ENCODE measurements at regions not wholly inside any gene's neighbourhood (a gene's known extent, or its start where the extent isn't known, plus 50 kb on each side); places are given as distances from the start of the nearest gene placed in this dataset.

DNA sequence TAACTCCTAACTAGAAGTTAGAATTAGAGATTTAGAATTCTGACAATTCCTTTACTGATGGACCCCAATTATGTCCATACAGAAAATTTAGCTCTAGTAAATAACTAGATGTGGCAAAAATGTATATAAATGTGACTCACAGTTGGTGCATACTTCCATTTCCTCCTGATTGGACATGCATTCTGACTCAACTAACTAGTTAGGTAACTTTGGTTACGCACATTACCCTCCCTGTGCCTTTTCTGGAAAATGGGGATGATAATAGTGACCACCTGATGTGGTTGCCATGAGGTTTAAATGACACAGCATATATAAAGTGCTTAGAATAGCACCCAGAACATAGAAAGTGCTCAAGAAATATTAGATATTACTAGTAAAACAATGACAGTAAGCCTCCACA, 550.0 kb upstream of the SALL1 start:
- DNase-seq: no peak

DNA sequence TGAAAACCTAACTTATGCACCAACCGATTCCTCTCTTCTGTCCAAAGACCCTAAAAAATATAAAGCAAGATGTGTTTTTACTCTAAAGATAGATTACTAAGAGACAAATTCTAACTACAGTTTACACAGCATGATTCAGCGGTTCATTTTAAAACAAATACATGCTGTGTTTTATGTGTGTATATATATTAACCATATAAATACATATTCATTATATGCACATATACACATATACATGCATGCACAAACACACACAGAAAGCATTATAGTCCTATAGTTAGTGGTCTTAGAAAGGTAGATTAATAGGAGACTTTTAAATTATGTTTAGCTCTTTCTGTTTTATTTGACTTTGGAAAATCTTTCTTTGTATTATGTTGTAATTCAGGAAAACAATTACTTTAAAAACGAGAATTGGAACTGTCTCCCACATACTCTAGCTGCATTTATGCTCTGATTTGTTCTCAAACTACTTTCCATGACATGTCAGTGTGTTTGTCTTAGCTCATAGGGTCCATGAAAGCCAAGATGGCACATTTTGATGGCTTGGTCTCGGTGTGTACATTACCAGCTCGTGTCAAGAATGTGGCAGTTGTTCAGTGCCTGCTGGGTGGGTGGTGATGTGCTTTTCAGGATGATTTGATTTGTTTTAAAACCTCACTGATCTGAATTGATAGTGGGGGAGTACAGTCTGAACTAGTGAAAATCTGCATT, 548.8 kb upstream of the SALL1 start:
- DNase-seq: no peak

DNA sequence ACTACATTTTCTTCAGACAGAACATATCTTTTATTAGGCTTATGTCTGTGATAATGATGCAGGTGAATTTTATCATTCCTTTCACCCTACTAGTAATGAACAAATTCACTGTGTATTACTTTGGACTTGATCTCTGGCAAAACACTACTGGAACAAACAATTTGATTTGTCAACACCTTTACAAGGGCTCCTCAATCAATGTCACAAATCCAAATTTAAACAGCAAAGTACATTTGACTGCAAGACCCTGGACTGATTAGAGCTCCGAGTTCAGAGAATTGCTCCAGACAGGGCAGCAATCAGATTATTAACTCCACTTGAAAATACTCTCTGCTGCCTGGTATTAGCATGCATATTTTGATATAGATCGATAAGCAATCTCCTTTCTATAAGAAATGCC, 547.6 kb upstream of the SALL1 start:
- DNase-seq: no peak

- no peak for DNase-seq
Measured at GRCh38 chr16:51697454-51697853, 546.4 kb upstream of the SALL1 start.

GRCh38 chr16:51696376-51696775, 545.3 kb upstream of the SALL1 start:
- no peak for DNase-seq

DNA sequence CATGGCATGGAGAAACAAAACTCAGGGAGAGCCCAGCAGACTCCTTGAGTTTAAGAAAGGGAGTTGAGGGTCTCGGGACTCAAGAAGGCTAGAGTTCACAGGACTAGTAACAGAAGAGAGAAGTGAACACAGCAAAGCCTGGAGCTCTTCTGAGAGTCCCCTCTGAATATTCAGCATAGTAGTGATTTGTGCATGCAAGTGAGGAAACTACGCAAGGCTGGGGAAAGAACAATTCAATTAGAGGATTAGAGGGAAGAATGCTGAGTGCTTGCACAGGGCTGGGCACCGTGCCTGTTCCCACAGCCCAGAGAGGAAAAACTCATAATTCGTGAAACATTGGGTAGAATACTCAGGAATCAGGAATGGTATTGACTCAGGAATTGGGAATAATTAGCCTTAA, 540.0 kb upstream of the SALL1 start:
- DNase-seq: no peak

- no peak for DNase-seq
Measured at GRCh38 chr16:51685498-51685897, 534.4 kb upstream of the SALL1 start.

GRCh38 chr16:51683882-51684281, 532.8 kb upstream of the SALL1 start:
- DNase-seq: no peak

DNA sequence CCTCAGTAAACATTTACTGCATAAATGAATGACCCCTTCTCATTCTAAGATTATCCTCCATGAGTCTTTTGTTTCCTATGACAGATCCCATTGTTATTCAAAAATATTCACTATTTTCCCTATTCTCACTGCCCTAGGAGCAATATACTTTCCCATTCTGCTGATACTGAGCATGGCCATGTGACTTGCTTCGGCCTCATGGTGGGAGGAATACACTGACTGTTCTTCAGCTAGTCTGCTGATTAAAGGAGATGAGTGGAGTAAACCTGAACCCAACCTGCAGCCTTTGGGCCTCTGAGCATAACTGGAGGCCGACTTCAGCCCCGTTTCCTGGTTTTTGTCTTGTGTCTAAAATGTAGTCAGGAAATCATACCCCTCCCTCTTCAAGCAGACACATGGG, 531.8 kb upstream of the SALL1 start:
- no peak for DNase-seq

DNA sequence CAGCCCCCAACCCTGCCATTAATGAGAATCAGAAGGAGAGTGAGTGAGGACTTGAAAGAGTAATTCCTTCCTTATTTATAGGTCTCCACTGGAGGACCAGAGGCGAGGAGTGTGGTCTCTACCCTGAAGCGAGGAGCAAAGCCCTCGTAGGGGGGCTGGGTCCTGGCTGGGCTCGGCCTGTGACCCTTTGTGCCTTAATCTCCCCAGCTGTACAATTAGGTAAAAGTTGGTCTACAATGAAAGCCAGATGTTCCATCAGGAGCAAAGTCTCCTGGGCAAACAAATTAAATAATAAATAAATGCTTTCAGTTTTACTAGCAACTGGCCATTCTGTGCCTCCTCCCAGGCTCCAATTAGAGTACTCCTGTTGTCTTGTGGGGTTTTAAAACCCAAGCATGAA, 523.5 kb upstream of the SALL1 start:
- DNase-seq: no peak

DNA sequence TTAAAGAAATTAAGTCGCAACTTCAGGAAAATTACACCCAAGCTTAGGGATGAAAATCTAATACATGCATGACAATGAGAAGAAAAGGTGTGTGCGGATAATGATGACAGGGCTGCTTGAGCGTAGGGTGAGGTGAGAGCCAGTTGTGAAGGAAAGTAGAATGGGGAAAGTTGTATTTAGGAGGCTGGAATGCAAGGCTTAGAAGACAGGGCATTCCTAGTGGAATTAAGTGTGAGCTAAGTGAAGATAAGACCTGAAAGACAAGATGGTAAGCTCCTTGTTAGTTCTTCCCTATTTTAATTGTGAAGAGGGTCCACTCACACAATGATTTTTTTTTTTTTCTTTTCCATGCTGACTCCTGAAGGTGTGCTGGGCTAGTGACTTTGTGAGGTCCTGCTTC, 519.5 kb upstream of the SALL1 start:
- no peak for DNase-seq

GRCh38 chr16:51666821-51667220, 515.8 kb upstream of the SALL1 start:
- no peak for DNase-seq

DNA sequence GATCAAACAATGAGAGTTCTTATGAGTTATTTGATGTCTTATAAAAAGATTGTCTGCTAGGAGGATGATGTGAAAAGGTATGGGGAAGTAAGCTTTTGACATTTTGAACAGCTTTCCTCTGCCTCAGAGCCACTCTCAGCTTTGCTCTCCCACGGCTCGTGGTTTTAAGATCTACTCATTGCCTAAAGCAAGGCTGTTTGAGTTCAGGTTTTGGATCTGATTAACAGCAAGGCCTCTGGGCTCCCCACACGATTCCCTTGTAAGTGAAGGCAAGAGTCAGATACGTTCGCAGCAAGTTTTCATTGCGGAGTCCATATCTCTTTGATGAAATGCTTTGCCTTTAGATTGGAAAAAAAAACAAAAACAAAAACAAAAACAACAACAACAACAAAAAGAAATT, 515.0 kb upstream of the SALL1 start:
- DNase-seq: no peak

GRCh38 chr16:51665436-51665998, 514.4 kb upstream of the SALL1 start:
- DNase-seq: no peak

- DNase-seq: no peak
Measured at GRCh38 chr16:51658531-51658930, 507.5 kb upstream of the SALL1 start.

- DNase-seq: no peak
Measured at GRCh38 chr16:51657848-51658247, 506.8 kb upstream of the SALL1 start.

DNA sequence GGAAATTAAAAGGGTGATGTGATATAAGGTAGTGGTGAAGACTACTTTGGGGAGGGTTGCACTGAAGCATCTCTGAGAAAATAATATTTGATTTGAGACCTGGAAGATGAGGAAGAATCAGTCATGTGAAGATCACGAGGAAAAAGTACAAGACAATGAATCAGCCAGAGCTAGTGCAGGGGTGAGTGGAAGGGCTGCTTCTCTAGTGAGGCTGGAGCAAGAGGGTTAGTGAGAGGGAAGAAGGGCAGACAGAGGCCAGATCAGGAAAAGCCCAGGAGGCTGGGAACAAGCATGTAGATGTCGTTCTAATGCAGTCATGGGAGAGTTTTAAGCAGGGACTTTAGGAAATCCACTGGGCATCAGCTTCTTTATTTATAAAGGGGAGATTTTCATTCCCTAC, 504.2 kb upstream of the SALL1 start:
- DNase-seq: no peak

DNA sequence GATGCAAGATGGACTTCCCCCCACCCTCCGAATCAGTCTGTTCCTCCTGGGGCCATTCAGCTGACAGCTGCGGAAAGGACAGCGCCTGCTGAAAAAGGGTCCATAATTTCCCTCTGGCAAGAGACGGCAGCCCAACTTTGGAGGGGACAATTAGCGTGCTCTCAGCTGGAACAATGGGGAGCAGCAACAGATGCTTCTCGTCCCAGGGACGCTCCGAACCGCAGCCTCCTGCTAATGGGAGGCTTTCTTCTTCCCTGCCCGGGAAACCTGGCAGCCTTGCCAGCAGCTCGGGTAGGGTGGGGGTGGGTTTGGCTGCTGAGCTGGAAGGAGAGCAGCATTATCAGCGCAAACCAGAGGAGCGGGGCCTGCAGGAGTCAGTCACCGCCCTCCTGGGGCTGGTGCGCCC, 500.0 kb upstream of the SALL1 start:
- DNase-seq: no peak

GRCh38 chr16:51649631-51650030, 498.6 kb upstream of the SALL1 start:
- no peak for DNase-seq

DNA sequence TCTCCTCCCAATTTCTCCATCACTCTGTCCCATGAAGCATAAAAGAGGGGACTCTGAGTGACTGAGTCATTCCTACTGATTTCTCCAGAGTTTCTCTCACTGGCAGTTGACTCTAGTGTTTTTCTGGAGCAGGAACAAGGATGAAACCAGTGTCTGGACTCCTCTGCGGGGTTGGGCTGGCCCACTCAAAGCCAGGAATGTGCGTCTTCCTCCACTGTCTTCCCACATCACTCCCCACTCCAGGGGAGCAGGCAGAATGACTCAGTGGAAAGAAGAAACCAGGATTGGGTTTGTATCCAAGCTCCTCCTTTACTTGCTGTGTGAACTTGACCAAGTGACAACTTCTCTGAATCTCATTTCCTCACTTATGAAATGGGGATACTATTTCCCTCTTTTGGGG, 497.5 kb upstream of the SALL1 start:
- no peak for DNase-seq

- DNase-seq: no peak
Measured at GRCh38 chr16:51641191-51641765, 490.2 kb upstream of the SALL1 start.

GRCh38 chr16:51640196-51640595, 489.1 kb upstream of the SALL1 start:
- DNase-seq: no peak

DNA sequence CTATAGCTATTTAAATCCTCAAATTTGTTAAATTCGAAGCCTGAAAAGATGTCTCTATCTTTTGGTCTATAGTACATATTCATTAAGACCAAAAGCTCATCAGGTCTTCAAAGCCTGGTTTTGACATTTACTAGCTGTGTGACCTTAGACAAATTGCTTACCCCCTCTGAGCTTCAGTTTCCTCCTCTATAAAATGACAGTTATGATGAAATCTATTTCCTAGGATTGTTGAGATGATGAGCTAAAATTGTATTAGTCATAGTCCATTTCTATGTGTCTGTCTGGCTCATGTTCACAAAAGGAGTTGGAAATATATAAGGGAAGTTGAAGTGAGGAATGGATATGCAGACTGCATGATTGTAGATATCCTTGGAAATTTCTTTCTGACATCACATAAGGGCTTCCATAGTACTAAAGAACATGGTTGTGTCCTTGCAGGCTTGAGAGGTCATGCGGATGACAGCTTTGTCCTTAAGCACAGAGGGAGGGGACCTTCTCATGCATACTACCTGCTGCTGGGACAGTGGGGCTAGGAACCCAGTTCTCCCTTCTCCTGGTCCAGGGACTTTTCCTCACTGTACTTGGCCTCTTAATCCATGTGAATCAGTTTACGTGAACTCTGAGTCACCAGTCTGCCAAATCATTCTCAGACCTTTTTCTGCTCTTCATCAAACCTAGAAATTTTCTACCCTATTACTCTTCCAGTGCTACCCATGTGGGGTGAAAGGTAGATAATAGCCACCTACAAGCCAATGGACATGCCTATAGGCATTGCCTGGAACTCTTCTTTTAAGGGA, 487.5 kb upstream of the SALL1 start:
- DNase-seq: no peak

- no peak for DNase-seq
Measured at GRCh38 chr16:51637770-51638094, 486.7 kb upstream of the SALL1 start.

All from activated naive CD4-positive, alpha-beta T cell (primary cell).